Memory B cell (primary cell): ENCODE measurements at regions not wholly inside any gene's neighbourhood (a gene's known extent, or its start where the extent isn't known, plus 50 kb on each side); places are given as distances from the start of the nearest gene placed in this dataset.

Experiments
- ATAC-seq: fragments of 150-1000 bp; cut with Tn5 transposase; 2 replicates; pipeline ENCODE4 v1.10.0; 2021; ENCODE audit warnings: low read depth, mild to moderate bottlenecking, moderate library complexity
- DNase-seq, 2 donors: peaks; one replicate each; pipeline ENCODE4 v3.0.0; 2022; ENCODE audit warnings: low spot score in 2 of 2
- H3K27ac Mint-ChIP-seq: one replicate; pipeline ENCODE4 v1.8.0; 2022; ENCODE audit warnings: mild to moderate bottlenecking, moderate library complexity, mixed read lengths
- H3K27me3 Mint-ChIP-seq: one replicate; pipeline ENCODE4 v1.8.0; 2022; ENCODE audit warnings: mixed read lengths
- H3K36me3 Mint-ChIP-seq: one replicate; pipeline ENCODE4 v1.8.0; 2022; ENCODE audit warnings: mild to moderate bottlenecking, mixed read lengths
- H3K4me1 Mint-ChIP-seq: one replicate; pipeline ENCODE4 v1.8.0; 2022; ENCODE audit warnings: mixed read lengths
- H3K4me3 Mint-ChIP-seq: one replicate; pipeline ENCODE4 v1.8.0; 2022; ENCODE audit warnings: mild to moderate bottlenecking, moderate library complexity, mixed read lengths
- H3K9me3 Mint-ChIP-seq: one replicate; pipeline ENCODE4 v1.8.0; 2022; ENCODE audit warnings: mixed read lengths

DNA sequence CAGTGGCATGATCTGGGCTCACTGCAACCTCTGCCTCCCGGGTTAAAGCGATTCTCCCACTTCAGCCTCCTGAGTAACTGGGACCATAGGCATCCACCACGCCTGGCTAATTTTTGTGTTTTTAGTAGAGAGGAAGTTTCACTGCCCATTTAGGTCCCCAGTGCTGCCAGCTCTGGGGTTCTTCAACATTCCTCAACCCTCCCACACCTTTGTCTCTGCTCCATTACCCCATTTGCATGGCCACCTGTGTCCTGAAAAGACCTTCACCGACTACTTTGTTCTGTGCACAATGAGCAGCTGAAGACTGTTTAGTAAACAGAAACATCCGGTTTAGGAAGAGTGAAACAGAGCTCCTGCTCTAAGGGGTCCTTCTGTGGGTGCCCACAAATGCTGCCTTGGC, 92.0 kb downstream of the FAM43A start:
- no peak overlapping the region for H3K27ac Mint-ChIP-seq
- H3K4me3 Mint-ChIP-seq = no peak overlapping the region
- H3K27me3 Mint-ChIP-seq = peaks cover 17% of the 10 kb centered on the region
- H3K36me3 Mint-ChIP-seq = no peaks in the 10 kb centered on the region
- peaks cover 11% of the 10 kb centered on the region for H3K4me1 Mint-ChIP-seq
- no peak for ATAC-seq
- no peak for DNase-seq
- H3K9me3 Mint-ChIP-seq = no peaks in the 10 kb centered on the region

DNA sequence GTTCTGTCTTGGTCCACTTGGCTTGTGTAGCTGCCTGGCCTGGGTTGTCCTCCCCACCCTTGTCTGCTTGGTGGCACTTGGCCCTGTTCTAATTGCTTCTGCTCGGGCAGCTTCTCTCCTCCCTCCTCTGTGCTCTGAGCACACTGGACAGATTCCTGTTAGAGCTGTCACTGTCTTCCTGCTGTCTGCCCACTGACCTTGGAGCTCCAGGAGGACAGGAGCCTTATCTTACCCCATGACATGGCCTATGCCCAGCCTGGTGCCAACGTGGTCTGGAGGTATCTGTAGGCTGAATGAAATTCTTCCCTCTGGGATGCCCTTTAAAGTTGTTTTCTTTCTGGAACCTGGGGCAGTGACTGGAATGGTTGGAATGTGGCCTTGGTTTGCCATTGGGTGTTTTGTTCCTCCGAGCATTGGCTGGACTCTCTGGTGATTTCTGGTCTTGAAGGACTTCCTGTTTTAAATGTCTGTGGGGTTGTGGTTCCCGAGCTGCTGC, 94.1 kb downstream of the FAM43A start:
- no peaks in the 10 kb centered on the region for H3K9me3 Mint-ChIP-seq
- DNase-seq = no peak
- no peak overlapping the region for H3K4me3 Mint-ChIP-seq
- H3K36me3 Mint-ChIP-seq = no peaks in the 10 kb centered on the region
- ATAC-seq = no peak
- H3K27ac Mint-ChIP-seq = no peak overlapping the region
- H3K27me3 Mint-ChIP-seq = peaks cover 18% of the 10 kb centered on the region
- H3K4me1 Mint-ChIP-seq = peaks cover 4% of the 10 kb centered on the region

- H3K4me3 Mint-ChIP-seq = no peak overlapping the region
- H3K27ac Mint-ChIP-seq = no peak overlapping the region
- ATAC-seq = no peak
- peaks cover 17% of the 10 kb centered on the region for H3K27me3 Mint-ChIP-seq
- DNase-seq = no peak
- peaks cover 4% of the 10 kb centered on the region for H3K4me1 Mint-ChIP-seq
- no peaks in the 10 kb centered on the region for H3K36me3 Mint-ChIP-seq
- no peaks in the 10 kb centered on the region for H3K9me3 Mint-ChIP-seq
Observed at GRCh38 chr3:194780706-194781105, 95.0 kb downstream of the FAM43A start.

DNA sequence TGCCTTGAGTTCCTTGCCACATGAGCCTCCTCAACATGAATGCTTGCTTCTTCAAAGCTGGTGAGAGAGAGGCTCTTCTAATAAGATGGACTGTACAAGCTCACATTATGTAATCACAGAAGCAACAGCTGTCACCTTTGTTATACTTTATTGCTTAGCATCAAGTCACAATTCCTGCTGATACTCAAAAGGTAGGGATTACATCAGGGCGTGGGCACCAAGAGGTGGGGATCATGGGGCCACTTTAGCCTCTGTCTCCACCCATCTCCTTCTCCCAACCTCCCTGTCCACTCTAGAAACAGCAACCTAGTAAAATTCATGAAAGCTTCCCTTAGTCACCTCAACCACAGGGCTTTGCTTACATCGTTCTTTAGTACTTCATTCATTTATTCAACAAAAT, 95.9 kb downstream of the FAM43A start:
- Mint-ChIP-seq H3K27me3 (peaks cover 12% of the 10 kb centered on the region), H3K36me3 (no peaks in the 10 kb centered on the region), H3K9me3 (no peaks in the 10 kb centered on the region), H3K27ac (no peak overlapping the region), H3K4me3 (no peak overlapping the region), H3K4me1 (peaks cover 4% of the 10 kb centered on the region)
- ATAC-seq (no peak), DNase-seq (no peak)

GRCh38 chr3:194782698-194783404, 97.2 kb downstream of the FAM43A start:
- Mint-ChIP-seq H3K27ac (no peak overlapping the region), H3K4me3 (no peak overlapping the region), H3K27me3 (peaks cover 9% of the 10 kb centered on the region), H3K9me3 (no peaks in the 10 kb centered on the region), H3K36me3 (no peaks in the 10 kb centered on the region), H3K4me1 (peaks cover under 1% of the 10 kb centered on the region)
- DNase-seq = no peak
- no peak for ATAC-seq

GRCh38 chr3:194784361-194784760, 98.7 kb downstream of the FAM43A start:
- no peak overlapping the region for H3K4me3 Mint-ChIP-seq
- no peaks in the 10 kb centered on the region for H3K36me3 Mint-ChIP-seq
- H3K27ac Mint-ChIP-seq = no peak overlapping the region
- DNase-seq (no peak), ATAC-seq (no peak)
- H3K4me1 Mint-ChIP-seq = no peaks in the 10 kb centered on the region
- H3K27me3 Mint-ChIP-seq = peaks cover 7% of the 10 kb centered on the region
- no peaks in the 10 kb centered on the region for H3K9me3 Mint-ChIP-seq

DNA sequence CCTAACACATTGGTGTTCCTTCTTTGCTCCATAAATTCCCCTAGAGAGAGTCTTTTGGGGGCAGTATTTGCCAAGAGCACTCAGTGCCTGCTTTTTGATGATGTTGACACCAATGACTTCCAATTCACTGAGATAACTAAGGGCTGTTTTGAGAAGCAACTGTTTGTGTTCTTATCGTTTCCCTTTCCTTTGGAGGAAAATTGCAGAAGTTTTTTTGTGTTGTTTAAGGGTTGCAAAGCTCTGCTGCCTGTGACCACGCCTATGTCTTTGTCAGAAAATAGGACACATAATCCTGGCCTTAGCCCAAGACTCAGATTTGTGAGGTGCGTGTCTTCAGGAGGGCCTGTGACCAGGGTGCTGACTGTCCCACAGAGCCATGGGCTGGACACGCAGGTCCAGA, 99.6 kb downstream of the FAM43A start:
- Mint-ChIP-seq H3K4me3 (no peak overlapping the region), H3K9me3 (no peaks in the 10 kb centered on the region)

DNA sequence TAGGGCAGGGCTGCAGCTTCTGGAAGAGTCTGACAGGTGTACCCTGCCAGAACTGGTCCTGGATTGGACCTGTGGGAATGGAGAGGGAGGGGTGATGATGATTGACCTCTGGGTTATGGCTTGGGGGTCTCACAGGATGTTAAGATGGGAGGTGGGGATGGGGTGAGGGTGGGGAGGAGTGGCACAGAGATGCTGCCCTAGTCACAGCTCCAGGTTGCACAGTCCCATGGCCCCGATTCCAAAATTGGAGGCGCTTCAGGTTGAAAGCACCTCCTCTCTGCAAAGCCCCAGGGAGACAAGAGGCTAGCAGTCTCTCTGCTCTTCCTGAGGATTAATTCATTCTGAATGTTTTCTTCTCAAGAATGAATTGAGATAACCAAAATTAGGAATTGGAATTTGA, 101.4 kb downstream of the FAM43A start:
- Mint-ChIP-seq H3K4me3 (no peak overlapping the region), H3K27ac (no peak overlapping the region), H3K27me3 (peaks cover 5% of the 10 kb centered on the region), H3K36me3 (no peaks in the 10 kb centered on the region), H3K9me3 (no peaks in the 10 kb centered on the region), H3K4me1 (no peaks in the 10 kb centered on the region)
- DNase-seq (no peak), ATAC-seq (no peak)

More for the DNA sequence above, 99.6 kb downstream of the FAM43A start:
- no peak for DNase-seq
- H3K27ac Mint-ChIP-seq = no peak overlapping the region
- peaks cover 5% of the 10 kb centered on the region for H3K27me3 Mint-ChIP-seq
- H3K4me1 Mint-ChIP-seq = no peaks in the 10 kb centered on the region
- no peak for ATAC-seq
- H3K36me3 Mint-ChIP-seq = no peaks in the 10 kb centered on the region

- Mint-ChIP-seq H3K4me3 (no peak overlapping the region), H3K9me3 (no peaks in the 10 kb centered on the region), H3K27ac (no peak overlapping the region), H3K36me3 (no peaks in the 10 kb centered on the region), H3K27me3 (peaks cover 5% of the 10 kb centered on the region), H3K4me1 (no peaks in the 10 kb centered on the region)
- ATAC-seq = no peak
- DNase-seq = no peak
Observed at GRCh38 chr3:194787650-194788049, 102.0 kb downstream of the FAM43A start.

DNA sequence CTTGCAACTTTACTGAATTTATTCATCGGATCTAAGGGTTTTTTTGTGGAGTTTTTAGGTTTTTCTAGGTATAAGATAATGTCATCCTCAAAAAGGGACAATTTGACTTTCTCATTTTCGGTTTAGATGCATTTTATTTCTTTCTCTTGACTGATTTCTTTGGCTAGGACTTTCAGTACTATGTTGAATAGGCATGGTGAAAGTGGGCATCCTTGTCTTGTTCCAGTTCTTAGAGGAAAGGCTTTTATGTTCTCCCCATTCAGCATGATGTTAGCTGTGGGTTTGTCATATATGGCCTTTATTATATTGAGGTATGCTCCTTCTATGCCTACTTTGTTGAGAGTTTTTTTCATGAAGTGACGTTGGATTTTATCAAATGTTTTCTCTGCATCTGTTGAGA, 106.7 kb downstream of the FAM43A start:
- Mint-ChIP-seq H3K36me3 (peaks cover 3% of the 10 kb centered on the region), H3K9me3 (peaks cover 11% of the 10 kb centered on the region), H3K4me1 (peaks cover 3% of the 10 kb centered on the region), H3K27me3 (no peaks in the 10 kb centered on the region), H3K4me3 (no peak overlapping the region), H3K27ac (no peak overlapping the region)
- ATAC-seq (no peak), DNase-seq (no peak)

- no peak overlapping the region for H3K27ac Mint-ChIP-seq
- ATAC-seq (no peak), DNase-seq (no peak)
- H3K4me1 Mint-ChIP-seq = peaks cover 5% of the 10 kb centered on the region
- peaks cover 11% of the 10 kb centered on the region for H3K9me3 Mint-ChIP-seq
- H3K36me3 Mint-ChIP-seq = peaks cover 3% of the 10 kb centered on the region
- peaks cover 3% of the 10 kb centered on the region for H3K27me3 Mint-ChIP-seq
- no peak overlapping the region for H3K4me3 Mint-ChIP-seq
Observed at GRCh38 chr3:194797555-194798250, 112.0 kb downstream of the FAM43A start.

DNA sequence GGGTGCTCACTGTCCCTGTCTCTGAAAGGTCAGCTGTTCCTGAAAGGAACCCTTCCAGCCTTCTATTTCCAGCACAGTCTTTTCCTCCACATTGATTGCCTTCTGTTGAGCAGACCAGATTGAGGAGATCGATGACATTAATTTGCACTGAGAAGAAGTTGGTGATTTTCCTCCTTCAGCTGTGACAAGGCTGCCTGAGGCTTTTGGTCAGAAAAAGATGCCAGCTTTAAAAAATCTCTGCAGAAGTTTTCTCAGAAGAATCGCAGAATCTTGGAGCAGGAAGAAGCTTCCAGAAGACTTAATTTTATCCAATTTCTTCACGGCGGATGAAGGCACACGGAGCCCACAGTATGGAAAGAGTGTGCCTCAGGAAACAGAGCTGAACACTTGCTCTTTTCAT, 112.8 kb downstream of the FAM43A start:
- Mint-ChIP-seq H3K4me1 (peaks cover 5% of the 10 kb centered on the region), H3K9me3 (peaks cover 8% of the 10 kb centered on the region), H3K27ac (no peak overlapping the region), H3K36me3 (peaks cover 3% of the 10 kb centered on the region), H3K27me3 (peaks cover 3% of the 10 kb centered on the region), H3K4me3 (no peak overlapping the region)
- ATAC-seq (no peak), DNase-seq (no peak)

- peaks cover 8% of the 10 kb centered on the region for H3K9me3 Mint-ChIP-seq
- ATAC-seq (no peak), DNase-seq (no peak)
- peaks cover 4% of the 10 kb centered on the region for H3K36me3 Mint-ChIP-seq
- peaks cover 5% of the 10 kb centered on the region for H3K4me1 Mint-ChIP-seq
- no peak overlapping the region for H3K4me3 Mint-ChIP-seq
- peaks cover 10% of the 10 kb centered on the region for H3K27me3 Mint-ChIP-seq
- H3K27ac Mint-ChIP-seq = no peak overlapping the region
Observed at GRCh38 chr3:194800002-194800401, 114.3 kb downstream of the FAM43A start.

GRCh38 chr3:194801461-194802432, 116.1 kb downstream of the FAM43A start:
- ATAC-seq = no peak
- no peaks in the 10 kb centered on the region for H3K9me3 Mint-ChIP-seq
- peaks cover 20% of the 10 kb centered on the region for H3K27me3 Mint-ChIP-seq
- H3K36me3 Mint-ChIP-seq = peaks cover 1% of the 10 kb centered on the region
- no peak overlapping the region for H3K27ac Mint-ChIP-seq
- DNase-seq = no peak
- H3K4me1 Mint-ChIP-seq = peaks cover 2% of the 10 kb centered on the region
- H3K4me3 Mint-ChIP-seq = no peak overlapping the region
